GM12892 (cell line): ENCODE measurements at regions not wholly inside any gene's neighbourhood (a gene's known extent, or its start where the extent isn't known, plus 50 kb on each side); places are given as distances from the start of the nearest gene placed in this dataset.
"Not testable (repeated sequence)": the region's sequence is repeated elsewhere in the genome, so short reads cannot be mapped to it uniquely, and the experiment has no call there.

Experiments used
- DNase-seq: peaks from one replicate; pipeline ENCODE4 v3.0.0; 2011; ENCODE audit not compliant: insufficient read length
- FAIRE-seq: peaks from 2 replicates; lab custom pipeline; 2011; peaks lifted over from hg19 to GRCh38; lab: Jason Lieb, UNC

DNA sequence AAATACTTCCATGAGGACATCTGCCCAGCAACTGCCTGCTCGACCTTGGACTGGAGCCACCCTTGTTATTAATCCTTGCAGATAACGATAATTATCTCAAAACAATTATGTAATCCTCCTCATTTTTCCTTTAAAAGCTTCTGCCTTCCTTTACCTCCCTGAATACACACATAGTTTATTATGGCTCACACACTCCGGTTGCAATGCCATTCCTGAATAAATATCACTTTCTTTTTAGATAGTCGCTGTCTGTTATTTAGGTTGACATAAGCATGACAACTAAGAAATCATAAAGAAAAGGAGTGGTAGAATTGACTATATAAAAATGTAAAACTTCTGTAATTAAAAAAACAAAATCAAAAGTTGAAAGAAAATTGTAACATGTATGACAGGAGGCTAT is 64.8 kb downstream of the B4GALT7 start:
- not testable (repeated sequence) for FAIRE-seq, DNase-seq

DNA sequence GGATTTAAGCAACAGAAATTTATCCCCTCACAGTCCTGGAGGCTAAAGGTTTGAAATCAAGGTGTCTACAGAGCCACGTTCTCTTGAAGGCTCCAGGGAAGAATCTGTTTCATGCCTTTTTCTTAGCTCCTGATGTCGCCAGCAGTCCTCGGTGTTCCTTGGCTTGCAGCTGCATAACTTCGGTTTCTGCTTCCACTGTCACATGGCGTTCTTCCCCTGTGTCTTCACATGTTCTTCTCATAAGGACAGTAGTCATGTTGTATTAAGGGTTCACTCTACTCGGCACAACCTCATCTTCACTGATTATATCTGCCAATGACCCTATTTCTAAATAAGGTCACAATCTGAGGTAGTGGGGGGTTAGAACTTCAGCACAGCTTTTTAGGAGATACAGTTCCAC is 65.2 kb downstream of the B4GALT7 start:
- FAIRE-seq, DNase-seq: not testable (repeated sequence)

DNA sequence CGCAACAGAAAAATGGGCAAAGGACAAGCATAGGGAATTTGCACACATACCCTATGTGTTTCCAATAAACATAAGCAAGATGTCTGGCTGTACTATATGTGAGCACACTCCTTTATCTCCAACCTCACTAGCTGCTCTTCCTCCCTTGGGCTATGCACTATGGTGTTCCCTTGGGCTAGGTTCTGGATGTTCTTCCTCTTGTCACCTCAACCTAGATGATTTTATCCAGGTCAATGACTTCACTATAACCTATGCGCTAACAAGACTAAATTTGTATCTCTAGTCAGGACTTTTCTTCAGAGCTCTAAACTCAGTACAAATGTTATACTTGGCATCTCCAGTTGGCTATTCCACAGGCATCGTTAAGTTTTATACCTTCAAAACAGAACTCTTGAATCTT is 66.0 kb downstream of the B4GALT7 start:
- FAIRE-seq, DNase-seq: not testable (repeated sequence)

DNA sequence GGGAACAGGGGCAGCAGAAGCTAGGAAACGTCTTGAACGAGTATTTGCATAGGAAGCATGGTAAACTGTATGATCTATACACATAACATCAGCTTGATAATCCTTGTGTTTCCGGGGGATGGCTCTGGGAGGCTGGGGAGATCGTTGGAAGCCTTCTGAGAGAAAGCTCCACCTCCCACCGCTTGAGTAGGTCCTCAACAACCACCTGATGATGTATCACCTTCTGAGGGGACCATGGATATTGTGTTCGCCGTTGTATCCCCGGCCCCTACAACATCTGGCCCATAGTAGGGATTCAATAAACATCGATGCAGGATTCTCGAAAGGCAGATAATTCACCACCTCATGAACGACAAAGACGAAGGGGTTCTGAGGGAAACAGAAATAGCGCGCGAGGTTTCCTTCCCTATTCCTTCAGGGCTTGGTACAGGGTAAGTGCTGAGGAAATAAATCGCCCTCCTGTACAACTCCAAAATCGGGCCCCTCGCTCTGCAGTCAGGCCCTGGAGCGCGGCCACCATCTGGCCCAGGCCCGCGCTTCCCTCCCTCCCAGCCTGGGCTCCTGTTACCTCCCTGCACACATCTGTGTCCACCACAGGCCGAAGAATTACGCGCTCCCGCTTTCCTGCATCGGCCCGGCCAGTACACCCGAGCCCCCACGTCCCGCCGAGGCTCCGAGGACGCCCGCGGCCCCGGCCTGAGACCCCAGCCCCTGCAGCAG is 71.3 kb downstream of the B4GALT7 start:
- FAIRE-seq: peak; percentile 84
- not testable (repeated sequence) for DNase-seq

DNA sequence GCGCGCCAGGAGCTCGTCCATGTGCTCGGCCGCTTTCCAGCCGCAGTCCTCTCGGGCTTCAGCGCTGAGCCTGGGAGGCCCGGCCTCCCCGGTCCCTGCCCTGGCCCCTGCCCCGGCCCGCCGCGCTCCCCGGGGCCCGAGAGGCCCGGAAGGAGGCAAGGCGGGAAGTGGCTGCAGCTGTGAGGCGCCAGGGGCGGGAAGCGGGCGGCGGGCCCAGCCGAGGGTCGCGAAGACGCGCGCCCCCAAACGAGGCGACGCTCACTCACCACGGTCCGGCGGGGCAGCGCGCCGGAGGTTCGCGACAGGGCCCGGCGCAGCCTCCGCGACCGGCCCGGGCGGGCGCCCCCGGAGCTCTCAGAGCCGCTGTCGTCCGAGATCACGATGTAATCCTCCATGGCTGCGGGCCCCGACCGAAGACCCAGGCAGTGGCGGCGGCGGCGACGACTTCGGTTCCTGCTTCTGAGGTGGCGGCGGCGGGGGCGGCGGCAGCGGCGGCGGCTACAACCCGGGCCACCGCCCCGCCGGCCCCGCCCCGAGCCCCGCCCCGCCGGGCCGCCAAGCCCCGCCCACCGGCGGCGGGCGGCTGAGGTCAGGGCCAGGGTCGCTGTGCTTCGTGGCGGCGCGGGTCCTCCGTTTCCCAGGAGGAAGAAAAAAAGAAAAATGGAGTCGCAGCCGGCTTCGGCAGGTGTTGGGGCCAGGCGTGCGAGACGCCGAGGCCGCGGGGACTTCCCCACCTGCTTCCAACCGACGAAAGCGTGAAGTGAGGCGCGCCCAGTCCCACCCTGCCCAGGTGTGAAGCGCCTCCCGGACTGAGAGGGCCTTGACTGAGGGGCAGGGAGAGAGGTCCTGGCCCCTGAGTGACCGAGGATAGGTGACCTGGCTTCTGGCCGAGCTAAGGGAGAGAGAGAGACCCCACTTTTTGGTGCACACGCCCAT is 72.1 kb downstream of the B4GALT7 start:
- DNase-seq: peak; percentile 29
- FAIRE-seq: peak; percentile 40
